HG02763 (cell line): ENCODE measurements at regions not wholly inside any gene's neighbourhood (a gene's known extent, or its start where the extent isn't known, plus 50 kb on each side); places are given as distances from the start of the nearest gene placed in this dataset.

Experiments used
- ATAC-seq: cut with Tn5 transposase; IDR thresholded peaks from one replicate; pipeline ENCODE4 v1.9.1; 2021; ENCODE audit warnings: mild to moderate bottlenecking, moderate library complexity; ENCODE audit not compliant: unreplicated experiment

DNA sequence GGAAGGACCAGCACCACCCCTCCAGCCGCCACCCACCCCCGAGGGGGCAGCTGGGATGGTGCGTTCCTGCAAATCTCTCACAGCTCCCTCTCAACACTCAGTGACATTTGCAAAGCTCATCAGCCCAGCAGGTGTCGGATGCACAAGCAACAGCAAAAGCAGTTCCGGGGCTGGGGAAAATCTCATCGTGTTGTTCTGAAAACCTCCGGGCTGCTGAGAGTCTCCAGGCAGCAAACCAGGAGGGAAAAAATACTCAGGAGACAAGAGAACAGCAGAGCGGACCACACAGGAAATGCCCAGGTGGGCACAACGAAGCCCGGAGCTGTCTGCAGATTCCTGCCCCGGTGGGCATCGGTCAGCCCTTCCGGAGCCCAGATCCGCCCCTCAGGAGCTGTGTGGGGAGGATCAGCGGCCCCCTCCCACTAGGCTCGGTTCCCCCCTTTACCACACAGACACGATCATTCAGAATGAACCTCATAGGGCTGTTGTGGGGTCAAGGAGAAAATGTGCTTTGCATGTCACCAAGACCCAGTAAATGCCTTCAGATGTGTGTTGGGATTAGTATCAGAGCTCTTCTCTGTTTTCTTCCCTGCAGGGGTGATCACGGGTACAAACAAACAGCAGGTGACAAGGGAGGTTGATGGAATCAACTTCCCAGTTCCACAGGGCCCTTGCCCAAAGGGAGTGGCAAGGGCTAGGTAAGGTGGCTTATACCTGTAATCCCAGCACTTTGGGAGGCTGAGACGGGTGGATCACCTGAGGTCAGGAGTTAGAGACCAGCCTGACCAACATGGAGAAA is 127.0 kb upstream of the TIAM1 start:
- ATAC-seq = no peak

DNA sequence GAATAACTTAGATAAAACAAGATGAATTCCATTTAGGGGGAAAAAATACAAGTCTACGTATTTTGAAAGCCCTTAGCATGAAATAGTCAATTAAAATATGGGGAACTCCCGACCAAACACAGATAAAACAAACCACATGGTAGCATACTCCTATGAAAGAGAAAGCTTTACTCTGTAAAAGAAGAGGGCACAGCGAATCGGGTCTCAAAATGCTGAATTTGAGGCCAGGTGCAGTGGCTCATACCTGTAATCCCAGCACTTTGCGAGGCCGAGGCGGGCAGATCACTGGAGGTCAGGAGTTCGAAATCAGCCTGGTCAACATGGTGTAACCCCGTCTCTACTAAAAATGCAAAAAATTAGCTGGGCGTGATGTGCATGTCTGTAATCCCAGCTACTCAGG is 116.9 kb upstream of the TIAM1 start:
- ATAC-seq = no peak

DNA sequence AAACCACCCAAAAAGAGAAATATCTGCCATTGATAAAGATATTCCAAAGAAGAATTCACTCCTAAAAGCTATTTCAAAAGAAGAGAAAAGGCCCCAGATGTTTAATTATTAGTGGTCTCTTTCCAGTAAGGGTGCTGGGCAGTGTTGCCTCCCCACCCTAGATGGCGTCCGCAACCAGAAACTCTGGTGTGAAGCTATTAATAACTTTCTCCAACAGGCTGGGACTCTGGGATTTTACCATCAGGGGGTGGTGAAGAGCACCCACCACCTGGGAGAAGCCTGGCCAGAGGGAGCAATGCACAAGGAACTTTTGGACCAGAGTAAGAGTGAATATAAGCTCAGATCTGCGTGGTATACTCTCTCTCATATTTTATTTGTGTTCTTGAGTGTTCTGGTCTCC is 115.4 kb upstream of the TIAM1 start:
- ATAC-seq = no peak

DNA sequence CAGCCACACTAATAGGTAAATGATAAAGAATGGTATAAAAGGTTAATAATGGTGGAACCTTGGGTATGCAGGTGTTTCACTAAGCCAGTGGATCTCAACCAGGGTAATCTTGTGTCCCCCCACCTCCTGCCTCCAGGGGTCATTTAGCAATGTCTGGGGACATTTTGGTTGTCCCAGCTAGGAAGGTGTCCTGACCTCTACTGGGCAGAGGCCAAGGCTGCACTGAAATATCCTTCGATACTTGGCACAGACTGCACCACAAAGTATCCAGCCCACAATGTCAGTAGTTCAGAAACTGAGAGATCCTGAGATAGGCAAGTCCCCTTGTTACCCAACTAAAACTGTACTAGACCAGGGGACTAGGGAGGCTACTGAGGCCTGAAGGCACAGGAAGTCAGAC is 113.6 kb upstream of the TIAM1 start:
- ATAC-seq = no peak

DNA sequence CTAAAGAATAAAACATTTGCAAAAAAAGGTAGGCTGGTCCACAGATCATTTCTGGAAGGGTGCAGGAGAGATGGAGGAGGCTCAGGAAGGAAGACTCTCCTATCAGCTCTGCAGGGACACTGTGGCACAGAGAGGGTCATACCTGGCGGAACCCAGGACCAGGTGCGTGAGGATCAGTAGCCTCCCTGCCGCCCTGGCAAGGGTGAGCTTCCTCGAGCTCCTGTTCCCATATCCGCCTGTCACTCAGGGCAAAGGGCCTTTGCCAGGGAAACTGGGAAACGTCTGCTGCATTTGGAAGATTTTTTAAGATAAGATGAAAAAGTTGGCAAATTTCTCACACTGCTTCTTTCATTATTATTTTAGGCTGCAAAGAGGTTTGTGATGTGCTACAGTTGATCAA is 112.1 kb upstream of the TIAM1 start:
- ATAC-seq = no peak

DNA sequence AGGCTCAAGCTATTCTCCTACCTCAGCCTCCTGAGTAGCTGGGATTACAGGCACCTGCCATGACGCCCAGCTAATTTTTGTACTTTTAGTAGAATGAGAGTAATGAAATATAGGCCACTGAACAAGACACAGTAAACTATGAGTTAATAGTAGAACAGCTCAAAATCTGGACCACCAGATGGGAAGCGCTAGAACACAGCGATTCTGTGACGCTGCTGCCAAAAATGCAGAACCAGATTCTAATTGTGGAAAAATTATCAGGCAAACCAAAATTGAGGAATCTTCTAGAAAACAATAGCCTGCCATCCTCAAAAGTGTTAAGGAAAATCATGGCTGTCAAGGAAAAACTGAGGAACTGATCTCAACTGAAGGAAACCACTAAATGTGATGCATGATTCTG is 111.4 kb upstream of the TIAM1 start:
- no peak for ATAC-seq

DNA sequence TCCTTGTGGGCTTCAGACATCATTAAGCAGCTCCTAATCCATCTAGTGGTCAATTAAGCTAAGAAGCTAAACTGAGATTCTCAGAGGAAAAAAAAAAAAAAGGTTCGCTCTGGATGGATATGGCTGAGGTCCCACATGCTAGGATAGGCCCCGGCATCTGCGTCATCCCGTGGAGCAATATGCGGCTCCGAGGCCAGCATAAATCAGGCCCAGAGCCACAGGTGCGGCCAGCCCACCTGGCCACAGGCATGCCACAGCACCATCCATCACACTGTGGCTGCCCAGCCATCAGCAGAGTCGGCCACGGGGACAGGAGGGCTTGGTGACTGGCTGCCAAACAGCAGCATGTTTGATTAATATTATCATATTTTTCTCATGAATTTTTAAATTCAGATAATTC is 106.9 kb upstream of the TIAM1 start:
- ATAC-seq = no peak

DNA sequence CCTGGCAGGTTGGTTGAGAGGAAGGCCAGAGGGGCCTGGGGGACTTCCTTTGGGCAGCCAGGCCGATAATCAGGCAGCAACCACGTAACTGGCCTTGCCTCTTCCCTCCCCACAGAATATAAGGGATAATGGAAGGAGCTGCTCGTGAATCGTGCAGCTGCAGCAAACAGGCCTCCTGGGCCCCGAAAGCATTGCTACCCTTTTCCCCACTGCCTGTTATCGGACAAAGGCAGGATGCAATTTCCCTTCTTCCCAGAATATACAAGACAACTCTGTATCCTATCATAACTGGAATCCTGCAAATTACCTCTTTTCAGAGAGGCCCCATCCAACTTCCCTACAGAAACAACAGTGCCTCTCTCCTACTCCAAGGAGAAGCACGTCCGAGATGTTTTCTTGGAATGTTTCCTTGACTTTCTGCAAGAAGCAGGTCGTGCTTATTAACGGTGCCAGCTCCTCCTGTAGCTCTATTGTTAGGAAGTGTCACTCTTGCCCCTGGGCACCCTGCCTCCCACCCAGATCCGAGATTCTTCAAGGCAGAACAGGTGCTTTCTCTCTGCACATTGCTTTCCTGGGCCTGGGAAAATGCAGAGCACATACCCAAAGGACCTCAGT is 106.0 kb upstream of the TIAM1 start:
- no peak for ATAC-seq

DNA sequence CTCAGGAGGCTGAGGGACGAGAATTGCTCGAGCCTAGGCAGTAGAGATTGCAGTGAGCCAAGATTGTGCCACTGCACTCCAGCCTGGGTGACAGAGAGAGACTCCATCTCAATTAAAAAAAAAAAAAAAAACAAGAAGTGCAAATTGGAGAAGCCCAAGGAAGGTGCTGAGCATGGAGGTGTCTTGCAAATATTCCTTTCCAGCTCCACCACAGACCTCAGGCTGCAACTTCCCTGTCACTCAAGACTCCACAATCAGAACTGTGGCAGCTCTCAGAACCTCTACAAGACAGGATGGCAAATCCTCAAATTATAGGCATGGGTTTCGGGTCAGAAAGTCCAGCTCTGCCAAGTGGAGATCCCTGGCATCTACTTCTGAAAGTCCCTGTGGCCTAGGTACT is 104.4 kb upstream of the TIAM1 start:
- no peak for ATAC-seq

DNA sequence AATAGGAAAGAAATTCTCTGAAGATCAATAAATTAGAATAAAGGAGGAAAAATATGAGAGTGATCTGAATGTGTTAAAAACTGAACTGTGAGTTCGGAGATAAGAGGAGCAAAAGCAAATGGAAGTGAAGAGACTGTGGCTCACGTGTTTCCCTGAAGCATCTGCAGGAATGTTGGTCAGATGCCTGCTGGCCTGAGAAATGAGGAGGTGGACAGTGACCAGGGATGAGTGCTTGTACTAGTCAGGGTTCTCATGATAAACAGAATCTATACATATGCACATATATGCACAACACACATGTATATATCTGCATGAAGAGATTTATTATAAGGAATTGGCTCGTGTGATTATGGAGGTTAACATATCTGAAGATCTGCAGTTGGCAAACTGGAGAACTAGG is 103.4 kb upstream of the TIAM1 start:
- no peak for ATAC-seq

DNA sequence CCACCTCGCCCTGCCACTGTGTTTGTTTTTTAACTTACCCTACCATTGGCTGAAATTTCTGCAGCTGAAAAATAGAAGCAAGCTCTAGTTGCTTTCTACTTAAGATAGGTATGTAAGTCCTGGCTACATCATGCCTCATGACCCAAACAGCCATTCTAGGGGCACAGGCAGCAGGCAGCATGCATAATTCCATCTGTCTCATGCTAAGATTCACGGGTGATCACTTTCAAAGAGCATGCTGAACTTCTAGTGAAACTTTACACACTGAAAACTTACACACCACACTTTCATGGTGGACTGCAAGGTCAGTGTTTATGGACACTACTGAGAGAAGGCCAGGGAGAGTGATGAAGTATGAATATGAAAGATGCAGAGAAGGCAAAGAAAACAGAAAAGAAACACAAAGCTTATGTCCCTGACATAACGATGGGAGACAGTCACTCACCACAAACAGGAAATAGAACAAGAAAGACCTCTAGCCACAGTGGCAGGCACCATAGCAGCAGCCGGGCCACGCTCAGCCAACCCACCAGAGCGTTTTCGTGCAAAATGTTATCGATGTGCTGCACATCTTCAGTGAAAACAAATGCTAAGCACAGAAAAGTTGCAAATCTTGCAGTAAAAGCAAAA is 102.3 kb upstream of the TIAM1 start:
- no peak for ATAC-seq

DNA sequence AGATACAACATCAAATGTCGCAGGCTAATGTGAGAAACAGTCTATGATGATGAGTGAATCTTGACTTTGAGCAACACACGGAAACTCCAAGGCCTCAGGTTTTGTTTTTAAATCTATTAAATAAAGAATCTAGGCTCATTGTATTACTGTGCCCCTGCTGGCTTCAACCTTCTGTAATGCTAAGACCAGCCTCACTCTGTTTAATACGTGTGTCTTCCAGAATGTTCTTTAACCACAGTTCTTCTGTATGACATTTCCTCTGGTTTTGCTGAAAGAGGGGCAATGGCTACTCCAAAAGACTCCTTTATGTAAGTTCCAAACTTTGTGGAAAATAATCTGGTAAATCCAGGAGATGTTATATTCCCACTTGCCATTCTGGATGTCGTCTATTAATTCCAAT is 101.1 kb upstream of the TIAM1 start:
- no peak for ATAC-seq

DNA sequence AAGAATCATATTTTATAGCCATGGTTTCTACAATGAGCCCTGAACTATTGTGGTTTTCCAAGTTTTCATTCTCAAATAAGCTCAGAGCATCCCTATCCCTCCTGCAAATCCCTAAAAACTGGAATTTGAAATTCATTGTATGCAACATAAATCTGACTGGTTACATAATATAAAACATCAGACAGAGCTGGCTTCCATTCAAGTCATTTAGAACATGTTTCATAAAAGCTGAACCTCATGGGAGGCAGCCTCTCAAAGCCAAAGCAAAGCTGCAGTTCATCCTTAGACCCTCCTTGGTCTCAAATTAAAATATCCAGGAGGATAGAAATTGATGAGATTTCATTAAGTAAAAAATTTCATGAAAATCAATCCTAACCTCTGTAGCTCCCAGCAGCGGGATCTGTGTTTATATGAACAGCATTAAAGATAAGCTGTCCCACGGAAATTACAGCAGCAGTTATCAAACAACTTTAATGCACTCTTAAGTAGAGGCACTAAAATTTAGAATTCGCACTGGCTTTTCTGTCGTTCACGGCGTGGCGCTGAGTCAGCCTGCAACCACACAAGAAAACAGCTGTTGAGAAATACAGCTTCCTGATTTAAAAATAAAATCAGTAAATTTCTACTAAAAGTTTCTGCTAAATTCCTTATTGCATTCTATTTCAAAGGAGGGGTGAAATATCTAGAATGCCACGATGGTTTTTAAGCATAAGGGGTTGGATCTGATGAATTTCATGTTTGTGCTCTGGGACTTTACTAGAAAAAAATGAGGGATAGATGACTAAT is 99.9 kb upstream of the TIAM1 start:
- no peak for ATAC-seq

DNA sequence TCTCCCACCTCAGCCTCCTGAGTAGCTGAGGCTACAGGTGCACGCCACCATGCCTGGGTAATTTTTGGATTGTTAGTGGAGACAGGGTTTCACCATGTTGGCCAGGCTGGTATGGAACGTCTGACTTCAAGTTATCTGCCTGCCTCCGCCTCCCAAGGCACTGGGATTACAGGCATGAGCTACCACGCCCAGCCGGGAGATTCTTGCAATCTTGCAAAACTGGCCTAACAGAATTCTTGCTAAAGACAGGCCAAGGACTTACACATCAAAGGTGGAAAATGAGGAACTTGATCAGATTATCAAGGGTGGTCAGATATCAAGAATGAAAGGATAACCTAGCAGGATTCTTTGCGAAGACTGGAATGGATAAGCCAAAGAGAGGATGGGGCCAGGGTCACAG is 98.3 kb upstream of the TIAM1 start:
- no peak for ATAC-seq

DNA sequence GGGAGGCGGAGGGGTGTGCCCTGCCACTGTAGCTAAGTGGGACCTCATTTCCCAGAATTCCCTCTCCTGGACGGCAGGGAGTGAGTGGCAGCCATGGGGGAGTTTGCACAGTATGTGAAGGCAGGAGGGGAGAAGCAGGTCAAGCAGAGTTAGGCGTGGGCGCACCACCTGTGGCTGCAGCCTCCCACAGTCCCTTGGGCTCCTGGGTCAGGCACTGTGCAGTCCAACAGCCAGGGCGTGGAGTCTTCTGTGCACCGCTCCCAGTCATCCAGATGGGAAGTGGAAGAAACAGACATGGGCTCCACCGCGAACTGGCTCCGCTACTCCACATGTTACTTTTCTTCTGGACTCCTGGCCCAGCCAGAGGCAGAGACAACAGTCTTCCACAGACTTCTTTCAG is 85.4 kb upstream of the TIAM1 start:
- no peak for ATAC-seq

DNA sequence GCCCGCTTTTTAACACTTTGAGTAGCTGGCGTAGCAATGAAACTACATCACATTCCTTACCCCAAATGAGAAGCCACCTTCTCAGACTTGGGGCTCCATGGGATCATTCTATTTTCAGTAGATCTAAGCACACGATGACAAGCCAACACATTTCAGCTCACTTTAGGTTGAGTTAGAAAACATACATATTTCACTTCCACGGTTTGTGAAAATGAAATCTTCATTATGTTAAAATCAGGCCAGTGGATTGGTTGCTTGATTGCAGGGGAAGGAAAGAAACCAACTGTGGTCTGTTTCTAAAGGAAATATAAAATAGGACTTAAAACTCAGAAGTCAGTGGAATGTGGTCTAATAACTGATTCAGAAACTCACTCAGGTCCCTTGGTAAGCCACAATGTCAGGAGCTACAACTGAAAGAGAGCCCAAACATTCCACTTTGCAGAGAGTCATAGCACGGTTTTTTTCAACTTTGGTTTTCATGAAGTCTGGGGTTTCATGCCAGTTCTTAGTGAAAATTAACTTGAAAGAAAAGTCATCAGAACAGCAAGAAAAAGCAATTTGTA is 82.3 kb upstream of the TIAM1 start:
- no peak for ATAC-seq

DNA sequence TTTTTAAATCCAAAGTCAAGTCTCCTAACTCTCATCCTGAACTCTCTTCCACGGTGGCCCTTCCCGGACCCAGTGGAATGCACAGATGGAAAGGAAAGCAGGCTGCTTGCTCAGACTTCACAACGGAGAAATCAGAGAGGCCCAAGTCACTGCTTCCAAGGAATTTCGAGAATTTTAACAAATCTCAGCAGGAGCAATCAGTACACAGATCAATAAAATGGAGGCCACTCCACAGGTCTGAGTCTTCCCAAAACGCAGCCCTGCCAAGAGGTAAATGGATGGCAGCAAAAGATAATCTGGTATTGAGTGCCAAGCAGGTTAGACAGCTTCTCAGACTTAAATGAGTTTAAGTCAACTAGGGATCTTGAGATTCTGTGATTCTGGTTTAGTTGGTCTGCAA is 81.1 kb upstream of the TIAM1 start:
- no peak for ATAC-seq

DNA sequence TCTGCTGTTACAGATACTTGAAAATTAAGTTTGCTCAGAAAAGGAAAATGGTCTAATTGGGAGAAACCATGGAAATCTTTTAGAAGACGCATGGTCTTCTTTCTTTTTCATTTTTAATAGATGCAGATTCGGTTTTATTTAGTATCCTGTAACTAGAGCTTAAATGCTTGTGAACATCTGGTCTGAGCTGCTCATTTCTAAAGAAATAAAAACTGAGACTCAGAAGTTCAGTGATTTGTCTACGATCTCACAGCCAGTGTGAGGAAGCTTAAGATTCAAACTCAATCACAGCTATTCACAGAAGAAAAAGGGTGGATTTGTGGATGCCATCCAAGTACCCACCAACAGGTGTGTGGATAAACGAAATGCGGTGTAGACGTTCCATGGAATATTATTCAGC is 80.0 kb upstream of the TIAM1 start:
- no peak for ATAC-seq

DNA sequence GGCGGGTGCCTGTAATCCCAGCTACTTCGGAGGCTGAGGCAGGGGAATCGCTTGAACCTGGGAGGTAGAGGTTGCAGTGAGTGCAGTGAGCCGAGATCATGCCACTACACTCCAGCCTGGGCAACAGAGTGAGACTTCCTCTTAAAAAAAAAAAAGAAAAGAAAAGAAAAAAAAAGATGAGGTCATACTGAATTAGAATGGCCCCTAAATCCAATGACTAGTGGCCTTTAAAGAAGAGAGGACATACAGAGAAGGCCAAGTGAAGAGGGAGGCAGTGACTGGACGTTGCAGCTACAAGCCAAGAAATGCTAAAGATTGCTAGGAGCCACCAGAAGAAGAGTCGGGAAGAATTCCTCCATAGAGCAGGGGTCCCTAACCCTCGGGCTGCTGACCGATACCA is 76.9 kb upstream of the TIAM1 start:
- no peak for ATAC-seq

DNA sequence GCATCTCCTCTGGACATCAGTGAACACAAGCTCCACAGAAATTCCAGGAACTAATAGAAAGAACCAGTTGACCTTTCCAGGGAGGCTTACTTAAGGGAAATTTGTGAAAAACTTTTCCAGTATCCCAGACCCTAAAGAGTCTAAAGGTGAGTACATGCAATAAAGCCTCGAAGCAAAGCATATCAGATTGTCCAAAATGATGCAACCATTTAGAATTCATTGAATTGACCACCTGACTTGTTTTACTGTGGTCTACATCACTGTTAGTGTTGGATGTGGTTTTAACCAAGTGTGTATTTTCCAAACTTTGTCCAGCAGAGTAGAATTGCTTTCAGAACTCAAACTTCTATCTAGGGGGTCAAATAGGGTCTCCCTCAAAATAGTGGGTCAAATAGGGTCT is 76.3 kb upstream of the TIAM1 start:
- no peak for ATAC-seq

DNA sequence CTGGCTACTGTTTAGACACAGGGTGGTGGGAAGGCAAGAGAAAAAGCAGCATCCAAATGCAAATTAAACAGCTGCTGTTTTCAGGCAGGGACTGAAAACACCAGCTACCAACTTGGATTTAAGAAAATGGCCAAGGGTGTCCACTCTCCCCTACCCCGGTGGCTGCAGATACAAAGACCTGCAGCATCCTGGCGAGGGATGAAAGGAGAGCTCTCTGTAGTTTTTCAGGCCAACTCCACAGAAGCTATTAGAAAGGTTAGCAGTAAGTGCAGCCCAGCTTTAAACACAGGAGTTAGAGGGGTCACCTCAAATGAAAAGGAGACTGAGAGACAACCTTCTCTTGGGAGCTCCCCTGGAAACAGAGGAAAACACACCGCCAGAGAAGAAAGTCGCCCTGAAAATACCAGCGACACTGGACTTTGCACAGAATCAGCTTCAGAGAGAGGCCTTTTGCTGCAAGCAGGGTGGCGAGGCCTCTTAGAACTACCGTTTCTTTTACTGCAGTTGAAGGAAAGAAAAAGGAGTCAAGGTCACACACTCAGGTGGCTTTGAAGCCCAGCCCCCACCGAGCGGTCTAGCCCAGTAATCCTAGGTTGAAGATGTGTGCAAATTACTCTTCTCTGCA is 74.4 kb upstream of the TIAM1 start:
- no peak for ATAC-seq
